Hepatocyte (in vitro differentiated cells): ENCODE measurements at regions not wholly inside any gene's neighbourhood (a gene's known extent, or its start where the extent isn't known, plus 50 kb on each side); places are given as distances from the start of the nearest gene placed in this dataset.

Experiments
- CTCF ChIP-seq: fragments of 200-600 bp; sonication (generic); IDR thresholded peaks from 2 replicates; pipeline ENCODE4 v1.5.1; 2016; ENCODE audit warnings: antibody characterized with exemption, mild to moderate bottlenecking; ENCODE audit not compliant: poor library complexity
- EZH2 ChIP-seq: fragments of 200-600 bp; sonication (generic); IDR thresholded peaks from 2 replicates; pipeline ENCODE4 v1.6.1; 2016; ENCODE audit warnings: antibody characterized with exemption, mild to moderate bottlenecking, borderline replicate concordance
- EZH2phosphoT487 ChIP-seq: fragments of 200-600 bp; sonication (generic); IDR thresholded peaks from one replicate; pipeline ENCODE4 v1.6.1; 2018; ENCODE audit warnings: antibody characterized with exemption, mild to moderate bottlenecking, low read depth, moderate library complexity; ENCODE audit not compliant: unreplicated experiment, severe bottlenecking

- no peak for TF ChIP-seq CTCF
- no peak for TF ChIP-seq EZH2
- no peak for TF ChIP-seq EZH2phosphoT487
Measured at GRCh38 chr1:56069824-56070223, 509.5 kb downstream of the PLPP3 start.
